H4 (cell line): ENCODE measurements at regions not wholly inside any gene's neighbourhood (a gene's known extent, or its start where the extent isn't known, plus 50 kb on each side); places are given as distances from the start of the nearest gene placed in this dataset.
"Not testable (repeated sequence)": the region's sequence is repeated elsewhere in the genome, so short reads cannot be mapped to it uniquely, and the experiment has no call there.

Experiments used
- DNase-seq: peaks from one replicate; pipeline ENCODE4 v3.0.0-alpha.2; 2015; ENCODE audit warnings: low spot score

DNA sequence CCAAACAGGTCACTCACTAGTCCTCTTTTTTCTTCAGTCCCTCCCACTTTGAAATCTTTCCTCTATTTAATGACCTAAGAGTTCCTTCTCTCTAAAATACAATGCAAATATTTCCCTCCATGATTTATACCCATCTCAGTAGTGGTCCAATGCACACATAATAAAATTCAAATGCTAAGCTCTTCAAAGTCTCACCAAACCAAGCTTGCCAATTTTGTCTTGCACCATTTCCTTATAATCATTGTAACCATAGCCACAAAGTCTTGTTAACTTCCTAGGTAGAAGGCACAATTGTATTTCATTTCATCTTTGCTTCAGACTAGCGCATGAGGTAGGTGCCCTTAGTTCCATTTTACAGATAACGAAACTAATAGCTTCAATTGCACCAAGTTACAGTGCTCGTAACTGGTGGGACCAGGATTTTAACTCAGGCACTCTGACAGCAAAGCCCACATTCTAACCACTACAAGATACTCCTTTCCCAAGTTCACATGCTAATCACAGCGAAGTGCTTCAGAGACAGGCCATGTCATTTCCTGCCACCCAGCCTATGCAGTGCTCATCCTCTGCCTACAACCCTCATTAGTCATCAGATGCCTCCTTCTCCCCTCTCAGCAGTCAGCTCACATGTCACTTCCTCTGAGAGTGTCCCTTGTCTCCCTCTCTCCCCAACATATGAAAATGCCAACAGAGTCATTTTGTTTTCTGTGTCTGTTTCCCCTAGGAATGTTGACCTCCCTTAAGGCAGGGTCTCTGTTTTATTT, 66.9 kb upstream of the PPARGC1A start:
- no peak for DNase-seq

DNA sequence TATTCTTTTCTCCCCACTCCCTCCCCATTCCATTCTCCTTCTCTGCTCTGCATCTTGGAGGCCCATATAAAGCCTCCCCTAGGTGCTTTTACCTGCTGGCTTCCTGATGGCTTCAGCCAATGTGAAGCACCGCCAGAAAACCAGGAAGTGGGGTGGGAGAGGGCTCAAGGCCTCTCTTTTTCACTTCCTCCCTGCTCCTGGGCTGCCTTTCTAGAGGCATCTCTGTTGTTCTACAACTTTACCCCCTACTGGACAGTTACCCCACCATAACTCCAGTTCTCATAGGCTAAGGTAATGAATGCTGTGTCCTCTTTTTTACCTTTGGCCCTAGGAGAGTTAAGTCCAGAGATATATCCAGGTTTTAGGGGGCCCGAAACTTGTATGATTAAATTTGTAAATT, 62.4 kb upstream of the PPARGC1A start:
- no peak for DNase-seq

DNA sequence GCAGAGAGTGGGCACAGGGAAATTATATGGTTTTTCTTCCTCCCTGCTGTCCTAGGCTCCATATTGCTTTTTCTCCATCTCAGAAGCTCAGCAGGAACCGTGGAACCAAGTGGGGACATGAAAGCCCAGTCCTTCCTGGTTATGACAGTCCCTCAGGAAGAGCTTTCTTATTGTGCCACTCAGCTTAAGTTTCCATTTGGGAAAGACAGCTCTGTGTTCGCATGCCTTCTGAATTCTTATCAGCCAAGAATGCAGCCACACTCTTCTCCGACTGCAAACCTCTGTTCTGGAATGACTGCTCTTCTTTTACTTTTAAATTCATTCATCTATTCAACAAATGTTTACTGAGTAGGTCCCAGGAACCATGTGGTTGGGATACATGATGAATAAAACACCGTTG, 58.0 kb upstream of the PPARGC1A start:
- no peak for DNase-seq

DNA sequence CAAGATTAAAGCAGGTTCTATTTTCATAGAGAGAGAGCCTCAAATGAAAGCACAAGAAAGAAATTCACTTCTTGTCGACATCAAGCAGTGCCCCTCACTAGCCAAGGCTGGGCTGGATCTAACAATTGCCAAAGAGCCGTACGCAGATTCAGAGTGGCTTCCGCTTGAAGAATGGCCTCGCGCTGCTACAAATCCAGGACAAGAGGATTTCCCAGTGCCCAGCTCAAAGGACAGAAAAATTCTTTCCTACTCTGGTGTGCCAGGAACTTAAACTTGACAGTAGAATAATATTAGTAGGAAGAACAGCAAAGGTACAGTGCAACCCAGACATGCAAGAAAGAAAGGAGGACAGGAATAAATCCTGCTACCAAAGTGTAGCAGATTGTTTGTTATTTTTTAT, 56.5 kb upstream of the PPARGC1A start:
- no peak for DNase-seq

DNA sequence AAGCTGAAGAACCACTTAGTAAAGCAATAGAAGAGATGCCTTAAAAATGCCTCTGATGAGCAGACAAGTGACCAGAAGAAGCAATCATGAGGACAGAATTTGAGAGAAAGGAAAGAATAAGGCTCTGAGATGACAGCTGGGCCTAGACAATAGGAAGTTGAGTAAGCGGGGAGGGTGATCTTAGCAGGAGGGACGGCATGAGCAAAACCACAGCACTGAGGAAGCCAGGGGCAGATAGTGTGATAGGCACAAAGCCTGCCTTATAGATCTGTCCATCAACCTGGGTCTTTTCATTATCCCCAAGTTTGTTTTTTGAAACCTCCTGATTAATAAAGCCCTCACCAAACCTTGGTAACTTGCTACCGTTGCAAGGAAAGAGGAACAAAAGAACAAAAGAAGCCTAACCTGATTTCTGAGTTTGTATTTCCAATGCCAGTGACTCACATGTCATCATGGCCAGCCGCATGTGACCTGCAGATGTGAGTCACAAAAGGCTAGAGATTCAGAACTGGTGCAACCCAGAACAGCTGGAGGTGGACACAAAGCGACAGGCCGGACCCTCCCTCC, 55.7 kb upstream of the PPARGC1A start:
- DNase-seq, result peak; percentile 85

DNA sequence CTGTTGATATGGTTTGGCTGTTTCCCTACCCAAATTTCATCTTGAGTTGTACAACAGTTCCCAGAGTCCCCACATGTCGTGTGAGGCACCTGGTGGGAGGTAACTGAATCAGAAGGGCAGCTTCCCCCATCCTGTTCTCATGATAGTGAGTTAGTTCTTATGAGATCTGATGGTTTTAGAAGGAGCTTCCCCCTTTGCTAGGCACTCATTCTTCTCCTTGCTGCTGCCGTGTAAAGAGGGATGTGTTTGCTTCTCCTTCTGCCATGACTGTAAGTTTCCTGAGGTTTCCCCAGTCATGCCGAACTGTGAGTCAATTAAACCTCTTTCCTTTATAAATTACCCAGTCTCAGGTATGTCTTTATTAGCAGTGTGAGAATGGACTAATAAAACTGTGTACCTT, 54.7 kb upstream of the PPARGC1A start:
- DNase-seq, result not testable (repeated sequence)

DNA sequence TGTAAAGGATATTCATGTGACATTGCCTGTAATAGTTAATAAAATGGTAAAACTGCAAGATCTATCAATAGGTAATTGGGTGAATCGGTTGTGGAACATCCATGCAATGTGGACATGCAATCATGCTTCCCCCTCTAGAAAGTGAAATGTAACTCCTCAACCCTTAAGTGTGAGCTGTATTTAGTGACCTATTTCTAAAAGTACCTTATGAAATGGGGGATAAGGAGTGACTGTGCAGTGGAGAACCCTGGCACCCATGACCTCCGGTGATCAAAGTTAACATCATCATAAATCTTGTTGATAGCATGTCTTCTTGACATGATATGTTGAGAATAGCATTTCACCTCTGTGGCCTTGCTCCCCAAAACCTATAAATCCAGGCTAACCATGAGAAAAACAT, 53.6 kb upstream of the PPARGC1A start:
- no peak for DNase-seq

DNA sequence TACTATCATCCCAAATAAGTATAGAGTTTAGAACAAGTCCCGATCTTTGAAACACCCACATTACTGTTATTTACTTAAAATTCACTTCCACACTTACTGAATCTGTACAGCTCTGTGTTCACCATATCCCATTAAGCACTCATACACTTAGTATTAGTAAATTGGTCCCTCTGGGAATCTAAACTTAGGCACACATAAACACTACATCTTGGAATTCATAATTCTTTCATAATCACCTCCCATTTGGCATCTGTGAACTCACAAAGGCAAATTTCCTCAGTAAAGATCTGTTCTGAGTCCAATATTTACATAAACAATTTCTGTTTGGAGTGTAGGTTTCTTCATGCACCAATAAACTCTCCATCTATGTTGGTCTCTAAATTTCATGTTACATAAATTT, 52.6 kb upstream of the PPARGC1A start:
- no peak for DNase-seq
